T1000 (cell line): ENCODE measurements at regions not wholly inside any gene's neighbourhood (a gene's known extent, or its start where the extent isn't known, plus 50 kb on each side); places are given as distances from the start of the nearest gene placed in this dataset.

Experiments
- DNase-seq: peaks from one replicate; lab custom pipeline; 2025; ENCODE audit warnings: mixed read lengths; lab: John Stamatoyannopoulos, UW

- DNase-seq, result no peak
Measured at GRCh38 chr1:30609336-30609998, 113.9 kb downstream of the MATN1 start.

- no peak for DNase-seq
Measured at GRCh38 chr1:30607723-30608122, 115.7 kb downstream of the MATN1 start.

- no peak for DNase-seq
Measured at GRCh38 chr1:30606166-30606565, 117.2 kb downstream of the MATN1 start.

- no peak for DNase-seq
Measured at GRCh38 chr1:30605441-30605920, 117.9 kb downstream of the MATN1 start.

GRCh38 chr1:30604801-30605440 is 118.5 kb downstream of the MATN1 start:
- DNase-seq, result no peak

GRCh38 chr1:30603081-30603858 is 120.1 kb downstream of the MATN1 start:
- DNase-seq, result no peak

- DNase-seq, result no peak
Measured at GRCh38 chr1:30601316-30602085, 121.9 kb downstream of the MATN1 start.

- DNase-seq, result no peak
Measured at GRCh38 chr1:30600706-30601105, 122.7 kb downstream of the MATN1 start.

- DNase-seq, result no peak
Measured at GRCh38 chr1:30600258-30600657, 123.1 kb downstream of the MATN1 start.

GRCh38 chr1:30599721-30600120 is 123.7 kb downstream of the MATN1 start:
- no peak for DNase-seq

GRCh38 chr1:30598571-30599114 is 124.7 kb downstream of the MATN1 start:
- DNase-seq, result no peak

- DNase-seq, result no peak
Measured at GRCh38 chr1:30597711-30598110, 125.7 kb downstream of the MATN1 start.

GRCh38 chr1:30596891-30597290 is 126.5 kb downstream of the MATN1 start:
- no peak for DNase-seq

GRCh38 chr1:30596470-30596869 is 126.9 kb downstream of the MATN1 start:
- DNase-seq, result no peak

GRCh38 chr1:30589083-30589482 is 134.3 kb downstream of the MATN1 start:
- no peak for DNase-seq

- no peak for DNase-seq
Measured at GRCh38 chr1:30588311-30589073, 134.9 kb downstream of the MATN1 start.

- DNase-seq, result no peak
Measured at GRCh38 chr1:30586671-30587070, 136.7 kb downstream of the MATN1 start.

GRCh38 chr1:30579580-30579979 is 143.8 kb downstream of the MATN1 start:
- no peak for DNase-seq

GRCh38 chr1:30575066-30575465 is 148.3 kb downstream of the MATN1 start:
- DNase-seq, result no peak

GRCh38 chr1:30572192-30572591 is 151.2 kb downstream of the MATN1 start:
- no peak for DNase-seq

- DNase-seq, result no peak
Measured at GRCh38 chr1:30571380-30571779, 152.0 kb downstream of the MATN1 start.
